ENCODE measurements at regions not wholly inside any gene's neighbourhood (a gene's known extent, or its start where the extent isn't known, plus 50 kb on each side); places are given as distances from the start of the nearest gene placed in this dataset.

DNA sequence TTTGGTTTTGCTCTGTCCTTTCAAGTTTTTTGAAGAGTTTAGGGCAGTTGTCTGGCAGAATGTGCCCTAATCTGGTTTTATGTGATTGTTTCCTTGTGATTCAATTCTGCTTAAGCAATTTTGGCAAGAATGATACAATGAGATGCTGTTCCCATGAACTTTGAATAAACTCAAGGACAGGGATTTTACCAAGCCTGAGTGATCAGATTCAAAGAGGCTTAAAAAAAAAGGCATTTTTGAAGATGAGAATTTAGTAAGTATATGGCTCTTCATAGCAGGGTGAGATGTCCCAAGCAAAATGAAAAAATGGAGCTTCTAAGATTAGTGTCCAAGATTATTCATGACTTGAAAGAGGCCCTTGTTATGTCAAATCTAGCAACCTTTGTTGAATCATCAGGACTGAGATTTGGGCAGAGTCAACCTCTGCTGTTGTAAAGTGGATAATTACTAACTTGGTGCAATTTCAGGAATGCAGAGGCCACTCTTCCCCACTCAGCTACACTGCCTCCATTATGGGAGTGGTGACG is 180.6 kb upstream of the NUDT4 start:
- DNase-seq (ENCODE audit: low read depth, low spot score) (no peak), ATAC-seq (no peak)
- Histone ChIP-seq H3K9me3 (ENCODE audit: control insufficient read depth in 1 of 2, insufficient read depth in 1 of 2, low read depth in 1 of 2, low read length in 2 of 2) (no peaks in the 10 kb centered on the region), H3K79me2 (ENCODE audit: insufficient read depth, low read length) (no peaks in the 10 kb centered on the region), H3K36me3 (ENCODE audit: control insufficient read depth in 1 of 2, insufficient read depth in 2 of 2, low read length in 2 of 2) (no peaks in the 10 kb centered on the region), H3K4me3 (replicated peaks in 1 of 2; ENCODE audit: low read depth in 1 of 2, low read length in 2 of 2) (no peak overlapping the region), H2AFZ (ENCODE audit: low read depth, low read length, poor library complexity, severe bottlenecking) (peak overlapping the region; percentile 64), H3K9me2 (ENCODE audit: insufficient read depth) (no peaks in the 10 kb centered on the region), H3K27me3 (ENCODE audit: insufficient read depth, low read length) (no peaks in the 10 kb centered on the region), H3K4me2 (ENCODE audit: low read length) (peak overlapping the region; percentile 57), H3K9ac (ENCODE audit: low read length) (no peak overlapping the region), H4K20me1 (ENCODE audit: insufficient read depth) (no peaks in the 10 kb centered on the region), H3K4me1 (ENCODE audit: control insufficient read depth in 1 of 2, insufficient read depth in 2 of 2, low read length in 2 of 2) (peaks cover 0 to 19% of the 10 kb centered on the region in 2 experiments; a peak in 2 of 4 replicates), H3K27ac (ENCODE audit: low read depth, low read length) (no peak overlapping the region)
- TF ChIP-seq, protein P1, sequence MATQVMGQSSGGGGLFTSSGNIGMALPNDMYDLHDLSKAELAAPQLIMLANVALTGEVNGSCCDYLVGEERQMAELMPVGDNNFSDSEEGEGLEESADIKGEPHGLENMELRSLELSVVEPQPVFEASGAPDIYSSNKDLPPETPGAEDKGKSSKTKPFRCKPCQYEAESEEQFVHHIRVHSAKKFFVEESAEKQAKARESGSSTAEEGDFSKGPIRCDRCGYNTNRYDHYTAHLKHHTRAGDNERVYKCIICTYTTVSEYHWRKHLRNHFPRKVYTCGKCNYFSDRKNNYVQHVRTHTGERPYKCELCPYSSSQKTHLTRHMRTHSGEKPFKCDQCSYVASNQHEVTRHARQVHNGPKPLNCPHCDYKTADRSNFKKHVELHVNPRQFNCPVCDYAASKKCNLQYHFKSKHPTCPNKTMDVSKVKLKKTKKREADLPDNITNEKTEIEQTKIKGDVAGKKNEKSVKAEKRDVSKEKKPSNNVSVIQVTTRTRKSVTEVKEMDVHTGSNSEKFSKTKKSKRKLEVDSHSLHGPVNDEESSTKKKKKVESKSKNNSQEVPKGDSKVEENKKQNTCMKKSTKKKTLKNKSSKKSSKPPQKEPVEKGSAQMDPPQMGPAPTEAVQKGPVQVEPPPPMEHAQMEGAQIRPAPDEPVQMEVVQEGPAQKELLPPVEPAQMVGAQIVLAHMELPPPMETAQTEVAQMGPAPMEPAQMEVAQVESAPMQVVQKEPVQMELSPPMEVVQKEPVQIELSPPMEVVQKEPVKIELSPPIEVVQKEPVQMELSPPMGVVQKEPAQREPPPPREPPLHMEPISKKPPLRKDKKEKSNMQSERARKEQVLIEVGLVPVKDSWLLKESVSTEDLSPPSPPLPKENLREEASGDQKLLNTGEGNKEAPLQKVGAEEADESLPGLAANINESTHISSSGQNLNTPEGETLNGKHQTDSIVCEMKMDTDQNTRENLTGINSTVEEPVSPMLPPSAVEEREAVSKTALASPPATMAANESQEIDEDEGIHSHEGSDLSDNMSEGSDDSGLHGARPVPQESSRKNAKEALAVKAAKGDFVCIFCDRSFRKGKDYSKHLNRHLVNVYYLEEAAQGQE (IDR thresholded peaks at IDR 0.05; ENCODE audit: low read depth): no peak
- TF ChIP-seq EZH2 (IDR thresholded peaks at IDR 0.05) (no peak), EGR1 (IDR thresholded peaks at IDR 0.05; ENCODE audit: low read depth) (no peak), SP1 (IDR thresholded peaks at IDR 0.05; ENCODE audit: low read depth) (no peak), YY1 (IDR thresholded peaks at IDR 0.05; ENCODE audit: extremely low read depth, insufficient replicate concordance, low read depth, low read length) (no peak), POLR2AphosphoS5 (IDR thresholded peaks at IDR 0.05; ENCODE audit: low read depth, low read length) (no peak), JUND (IDR thresholded peaks at IDR 0.05) (no peak), ATF3 (IDR thresholded peaks at IDR 0.05) (no peak), ELF1 (IDR thresholded peaks at IDR 0.05; ENCODE audit: borderline replicate concordance, low read depth) (no peak), ZNF274 (IDR thresholded peaks at IDR 0.05; ENCODE audit: low read depth, low read length) (no peak), ZBTB33 (IDR thresholded peaks at IDR 0.05; ENCODE audit: extremely low read depth, insufficient replicate concordance, low read length) (no peak)
- CTCF ChIA-PET: no interaction called here
- RAD21 ChIA-PET (ENCODE audit: low non-redundant PET in 1 of 2, low total read pairs in 2 of 2, uncharacterized antibody in 2 of 2, unreplicated experiment in 2 of 2): no interaction called here
- BruUV-seq (replicated peaks): no TSS peak
- intact Hi-C loops (cut with micrococcal nuclease): no loop called here
- POLR2A ChIA-PET: no interaction called here
